ENCODE measurements at regions not wholly inside any gene's neighbourhood (a gene's known extent, or its start where the extent isn't known, plus 50 kb on each side); places are given as distances from the start of the nearest gene placed in this dataset.

GRCh38 chr1:113007706-113008364, 51.8 kb upstream of the SLC16A1 start:
- DNase-seq (ENCODE audit: low read depth): no peak

- DNase-seq (ENCODE audit: low read depth): no peak
Measured at GRCh38 chr1:113008365-113008714, 52.3 kb upstream of the SLC16A1 start.

GRCh38 chr1:113012149-113012548, 56.2 kb upstream of the SLC16A1 start:
- no peak for DNase-seq (ENCODE audit: low read depth)

- no peak for DNase-seq (ENCODE audit: low read depth)
Measured at GRCh38 chr1:113013823-113014222, 57.8 kb upstream of the SLC16A1 start.

GRCh38 chr1:113014508-113014907, 58.5 kb upstream of the LRIG2 start:
- no peak for DNase-seq (ENCODE audit: low read depth)

GRCh38 chr1:113018911-113019310, 54.1 kb upstream of the LRIG2 start:
- DNase-seq (ENCODE audit: low read depth): no peak

- peak; percentile 18 for DNase-seq (ENCODE audit: low read depth)
Measured at GRCh38 chr1:113021430-113022085, 51.4 kb upstream of the LRIG2 start.

All from fibroblast of the conjunctiva (primary cell).